ENCODE measurements at regions not wholly inside any gene's neighbourhood (a gene's known extent, or its start where the extent isn't known, plus 50 kb on each side); places are given as distances from the start of the nearest gene placed in this dataset.

DNA sequence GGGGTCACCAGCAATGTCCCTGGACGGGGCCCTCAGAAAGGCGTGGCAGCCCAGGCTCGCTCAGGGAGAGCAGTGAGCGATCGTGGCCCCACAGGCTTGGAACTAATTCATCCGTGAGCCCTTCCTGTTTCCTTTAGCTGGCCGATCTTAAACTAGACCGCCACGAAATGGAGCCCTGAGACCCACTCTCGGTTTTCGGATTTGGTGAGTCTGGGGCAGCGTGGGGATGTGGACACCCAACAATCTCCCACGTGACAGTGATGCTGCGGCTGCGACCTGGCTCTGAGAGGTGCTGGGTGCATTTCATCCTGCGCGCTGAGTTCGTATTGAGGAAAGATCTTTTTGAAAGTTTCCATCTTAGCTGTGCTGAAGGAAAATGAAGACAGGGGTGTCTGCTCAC, 501.3 kb upstream of the B3GAT1 start:
- Histone ChIP-seq H4K5ac (ENCODE audit: insufficient read length, low read depth, low read length) (no peak overlapping the region), H2AK5ac (ENCODE audit: low read depth, low read length) (no peak overlapping the region), H3K18ac (ENCODE audit: extremely low read depth, low read length) (no peak overlapping the region), H3K4me3 (ENCODE audit: extremely low read depth in 1 of 4, insufficient read depth in 2 of 4, low read depth in 3 of 4, low read length in 4 of 4) (no peak overlapping the region), H3K27ac (ENCODE audit: low read depth, low read length) (no peak overlapping the region), H2BK15ac (ENCODE audit: low read length) (no peak overlapping the region), H3K79me2 (ENCODE audit: control insufficient read depth in 1 of 2, insufficient read depth in 2 of 2, low read length in 2 of 2) (no peaks in the 10 kb centered on the region), H3K36me3 (ENCODE audit: control insufficient read depth in 2 of 4, insufficient read depth in 4 of 4, low read length in 3 of 4) (no peaks in the 10 kb centered on the region), H3K4ac (replicated peaks; ENCODE audit: insufficient read length, low read depth, low read length) (no peak overlapping the region), H2BK12ac (ENCODE audit: low read depth, low read length) (no peak overlapping the region), H2BK20ac (ENCODE audit: low read length) (no peak overlapping the region), H3K4me1 (replicated peaks in 1 of 4; ENCODE audit: control insufficient read depth in 3 of 4, insufficient read depth in 4 of 4, low read length in 3 of 4) (no peaks in the 10 kb centered on the region), H3K14ac (ENCODE audit: insufficient read length) (no peak overlapping the region), H3K23me2 (ENCODE audit: low read depth, low read length) (no peaks in the 10 kb centered on the region), H4K8ac (ENCODE audit: extremely low read depth, insufficient read depth, low read length) (no peak overlapping the region), H3K79me1 (ENCODE audit: low read depth, low read length) (no peaks in the 10 kb centered on the region), H2BK5ac (ENCODE audit: low read depth, low read length) (no peak overlapping the region), H4K91ac (replicated peaks; ENCODE audit: insufficient read length, low read length) (no peak overlapping the region), H3K9ac (replicated peaks in 1 of 4; ENCODE audit: extremely low read depth in 1 of 4, low read depth in 3 of 4, low read length in 3 of 4) (no peak overlapping the region), H2BK120ac (replicated peaks; ENCODE audit: low read depth, low read length) (no peak overlapping the region), H4K20me1 (replicated peaks in 1 of 2; ENCODE audit: control insufficient read depth in 1 of 2, insufficient read depth in 2 of 2, low read length in 2 of 2) (no peaks in the 10 kb centered on the region), H3K23ac (ENCODE audit: insufficient read length) (no peak overlapping the region), H2AFZ (ENCODE audit: low read length) (no peak overlapping the region), H3K27me3 (replicated peaks in 1 of 4; ENCODE audit: control insufficient read depth in 3 of 4, extremely low read depth in 1 of 4, insufficient read depth in 3 of 4, low read length in 3 of 4) (no peaks in the 10 kb centered on the region), H3K9me3 (ENCODE audit: insufficient read depth in 2 of 2, low read depth in 1 of 2, low read length in 1 of 2) (no peaks in the 10 kb centered on the region), H3K56ac (replicated peaks; ENCODE audit: insufficient read length, low read depth, low read length) (no peak overlapping the region), H3K4me2 (ENCODE audit: insufficient read depth in 1 of 2, low read depth in 2 of 2, low read length in 2 of 2) (no peak overlapping the region)
- FAIRE-seq (no peak), DNase-seq (ENCODE audit: low read depth in 1 of 2, low spot score in 2 of 2) (no peak)
- TF ChIP-seq CREB1 (IDR thresholded peaks at IDR 0.05) (no peak), POLR2A (IDR thresholded peaks at IDR 0.05; ENCODE audit: control extremely low read depth in 1 of 2, low read depth in 2 of 2, low read length in 2 of 2) (no peak), SUZ12 (IDR thresholded peaks at IDR 0.05; ENCODE audit: low read length) (no peak), BRCA1 (IDR thresholded peaks at IDR 0.05; ENCODE audit: low read depth, low read length) (no peak), RBBP5 (IDR thresholded peaks at IDR 0.05; ENCODE audit: borderline replicate concordance, low read depth, low read length) (no peak), RAD21 (IDR thresholded peaks at IDR 0.05 in 1 of 2, conservative IDR thresholded peaks at IDR 0.05 in 1 of 2; ENCODE audit: low read depth in 2 of 2, low read length in 2 of 2) (no peak)
- TF ChIP-seq, protein P1, sequence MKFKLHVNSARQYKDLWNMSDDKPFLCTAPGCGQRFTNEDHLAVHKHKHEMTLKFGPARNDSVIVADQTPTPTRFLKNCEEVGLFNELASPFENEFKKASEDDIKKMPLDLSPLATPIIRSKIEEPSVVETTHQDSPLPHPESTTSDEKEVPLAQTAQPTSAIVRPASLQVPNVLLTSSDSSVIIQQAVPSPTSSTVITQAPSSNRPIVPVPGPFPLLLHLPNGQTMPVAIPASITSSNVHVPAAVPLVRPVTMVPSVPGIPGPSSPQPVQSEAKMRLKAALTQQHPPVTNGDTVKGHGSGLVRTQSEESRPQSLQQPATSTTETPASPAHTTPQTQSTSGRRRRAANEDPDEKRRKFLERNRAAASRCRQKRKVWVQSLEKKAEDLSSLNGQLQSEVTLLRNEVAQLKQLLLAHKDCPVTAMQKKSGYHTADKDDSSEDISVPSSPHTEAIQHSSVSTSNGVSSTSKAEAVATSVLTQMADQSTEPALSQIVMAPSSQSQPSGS (IDR thresholded peaks at IDR 0.05; ENCODE audit: low read length): no peak
- CTCF ChIA-PET (ENCODE audit: partially characterized antibody): interaction anchor here (1.4 to 2.2 kb wide), 4 partner anchors 8 to 44 kb away, joined by 3 to 6 read pairs (median 5); no protein-coding TSS in a partner anchor
- 89% methylated on average over 18 of the region's 18 CpGs; no CpG with 5 or more reads in 1 of the 2 experiments for whole genome bisulfite sequencing, 2 experiments (ENCODE audit: extremely low coverage in 1 of 2, insufficient coverage in 1 of 2, insufficient read length in 1 of 2, insufficient replicate concordance in 2 of 2, low coverage in 1 of 2, low lambda C conversion rate in 2 of 2, missing lambda C conversion rate in 1 of 2)
- POLR2A ChIA-PET (ENCODE audit: partially characterized antibody): no interaction called here
